ENCODE measurements at regions not wholly inside any gene's neighbourhood (a gene's known extent, or its start where the extent isn't known, plus 50 kb on each side); places are given as distances from the start of the nearest gene placed in this dataset.

DNA sequence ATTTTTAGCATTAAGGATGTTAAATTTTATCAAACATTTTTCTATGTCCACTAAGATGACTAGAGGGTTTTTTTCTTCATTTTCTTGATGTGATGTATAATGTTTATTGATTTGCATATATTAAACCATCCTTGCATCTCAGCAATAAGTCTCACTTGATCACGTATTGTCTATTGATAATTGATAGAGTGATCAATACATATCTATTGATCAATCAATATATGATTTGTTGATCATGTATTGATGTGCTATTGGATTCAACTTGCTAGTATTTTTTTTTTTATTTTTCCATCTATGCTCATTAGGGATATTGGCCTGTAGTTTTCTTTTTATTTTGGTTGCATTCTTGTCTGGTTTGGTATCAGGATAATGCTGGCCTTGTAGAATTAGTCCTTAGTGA is 2202.0 kb downstream of the PCDH9 start:
- H3K27ac ChIP-seq = no peak overlapping the region
- TF ChIP-seq, protein P1, sequence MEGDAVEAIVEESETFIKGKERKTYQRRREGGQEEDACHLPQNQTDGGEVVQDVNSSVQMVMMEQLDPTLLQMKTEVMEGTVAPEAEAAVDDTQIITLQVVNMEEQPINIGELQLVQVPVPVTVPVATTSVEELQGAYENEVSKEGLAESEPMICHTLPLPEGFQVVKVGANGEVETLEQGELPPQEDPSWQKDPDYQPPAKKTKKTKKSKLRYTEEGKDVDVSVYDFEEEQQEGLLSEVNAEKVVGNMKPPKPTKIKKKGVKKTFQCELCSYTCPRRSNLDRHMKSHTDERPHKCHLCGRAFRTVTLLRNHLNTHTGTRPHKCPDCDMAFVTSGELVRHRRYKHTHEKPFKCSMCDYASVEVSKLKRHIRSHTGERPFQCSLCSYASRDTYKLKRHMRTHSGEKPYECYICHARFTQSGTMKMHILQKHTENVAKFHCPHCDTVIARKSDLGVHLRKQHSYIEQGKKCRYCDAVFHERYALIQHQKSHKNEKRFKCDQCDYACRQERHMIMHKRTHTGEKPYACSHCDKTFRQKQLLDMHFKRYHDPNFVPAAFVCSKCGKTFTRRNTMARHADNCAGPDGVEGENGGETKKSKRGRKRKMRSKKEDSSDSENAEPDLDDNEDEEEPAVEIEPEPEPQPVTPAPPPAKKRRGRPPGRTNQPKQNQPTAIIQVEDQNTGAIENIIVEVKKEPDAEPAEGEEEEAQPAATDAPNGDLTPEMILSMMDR (conservative IDR thresholded peaks at IDR 0.05) = no peak

DNA sequence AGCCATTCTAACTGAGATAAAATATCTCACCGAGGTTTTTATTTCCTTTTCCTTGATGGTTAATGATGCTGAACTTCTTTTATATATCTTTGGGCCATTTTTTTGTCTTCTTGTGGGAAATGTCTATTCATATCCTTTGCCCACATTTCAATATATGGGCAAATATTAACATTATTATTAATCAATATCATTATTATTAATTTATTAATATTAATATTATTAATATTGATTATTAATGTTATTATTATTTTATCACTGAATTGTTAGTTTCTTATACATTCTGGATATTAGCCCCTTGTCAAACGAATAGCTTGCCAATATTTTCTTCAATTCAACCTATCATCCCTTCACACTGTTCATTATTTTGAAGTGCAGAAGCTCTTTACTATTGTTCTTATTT is 2203.6 kb downstream of the PCDH9 start:
- TF ChIP-seq, protein P1 (conservative IDR thresholded peaks at IDR 0.05) = no peak
- H3K27ac ChIP-seq = no peak overlapping the region

DNA sequence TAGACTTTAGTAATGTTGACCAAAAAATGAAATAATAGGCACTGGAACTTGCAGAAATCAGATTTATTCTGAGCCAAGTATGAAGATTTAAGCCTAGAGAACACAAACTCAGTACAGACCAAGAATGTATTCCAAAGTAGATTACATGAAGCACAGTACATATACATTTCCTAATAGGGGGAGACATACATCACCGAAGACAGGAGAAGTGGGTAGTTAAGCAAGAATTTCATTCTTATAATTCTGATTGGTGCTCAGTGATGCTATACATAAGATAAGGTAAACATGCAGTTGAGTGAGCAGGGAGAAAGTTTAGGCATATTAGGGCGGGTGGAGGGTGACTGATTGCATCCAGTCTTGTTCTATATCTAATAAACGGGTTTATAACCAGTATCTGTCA is 2218.8 kb downstream of the PCDH9 start:
- H3K27ac ChIP-seq = no peak overlapping the region
- TF ChIP-seq, protein P1 (conservative IDR thresholded peaks at IDR 0.05) = no peak

DNA sequence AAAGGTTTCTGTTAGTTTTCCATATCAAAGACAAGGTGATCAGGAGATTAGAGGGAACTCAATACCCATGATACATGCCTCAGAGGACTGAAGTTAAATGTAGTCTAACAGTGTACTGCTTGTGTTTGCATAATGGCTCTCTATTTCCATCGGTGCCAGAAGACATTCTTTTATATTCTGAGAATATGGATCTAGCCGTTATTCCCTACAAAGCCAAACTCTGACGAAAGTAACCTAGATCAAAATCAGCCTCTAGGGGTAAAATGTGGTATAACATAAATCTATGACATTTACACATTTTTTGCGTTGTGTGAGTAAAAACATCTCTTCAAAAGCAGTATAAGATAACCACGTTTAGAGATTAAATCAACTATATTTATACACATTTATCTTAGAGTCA is 2232.7 kb downstream of the PCDH9 start:
- TF ChIP-seq, protein P1 (conservative IDR thresholded peaks at IDR 0.05) = no peak
- H3K27ac ChIP-seq = no peak overlapping the region

DNA sequence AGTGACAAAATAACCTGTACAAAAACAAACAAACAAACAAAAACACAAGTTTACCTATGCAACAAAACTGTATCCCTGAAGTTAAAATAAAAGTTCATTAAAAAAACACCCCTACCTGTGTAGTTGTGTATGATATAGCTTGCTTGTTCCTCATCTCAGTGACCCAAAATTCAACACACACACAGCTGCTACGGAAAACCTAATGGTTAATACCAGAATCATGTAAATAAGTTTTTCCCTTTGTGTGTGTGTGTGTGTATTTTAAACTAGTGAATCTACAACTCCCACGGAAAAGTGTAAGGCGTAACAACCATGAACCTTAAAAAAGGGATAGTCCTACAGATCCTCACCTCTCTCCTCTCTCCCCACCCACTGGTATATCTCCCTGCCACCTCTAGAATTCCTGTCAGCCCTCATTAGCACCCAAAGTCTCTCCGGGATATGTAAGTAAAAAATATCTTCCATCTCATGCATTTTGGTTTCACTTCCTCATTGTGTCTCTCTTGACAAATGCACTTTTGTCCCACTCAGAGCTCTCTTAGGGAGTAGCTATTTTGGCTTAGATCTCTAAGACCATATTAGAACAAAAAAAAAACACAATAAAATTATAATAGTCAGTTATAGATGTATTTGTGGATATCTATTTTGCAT is 2236.5 kb downstream of the PCDH9 start:
- TF ChIP-seq, protein P1 (conservative IDR thresholded peaks at IDR 0.05) = no peak
- no peak overlapping the region for H3K27ac ChIP-seq

DNA sequence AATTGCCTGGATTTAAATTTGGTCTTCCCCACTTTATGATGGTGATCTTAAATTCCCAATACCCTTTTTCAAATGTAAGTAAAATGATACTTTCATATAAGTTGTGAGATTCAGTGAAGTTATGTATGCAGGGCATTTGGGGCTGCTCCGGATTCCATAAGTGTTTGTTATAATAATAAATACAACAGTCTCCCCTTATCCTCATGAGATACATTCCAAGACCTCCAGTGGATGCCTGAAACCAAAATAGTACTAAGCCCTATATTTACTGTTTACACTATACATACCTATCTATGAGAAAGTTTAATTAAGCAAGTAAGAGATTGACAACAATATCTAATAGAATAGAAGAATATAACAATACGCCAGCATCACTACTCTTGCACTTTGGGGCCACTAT is 2237.8 kb downstream of the PCDH9 start:
- TF ChIP-seq, protein P1 (conservative IDR thresholded peaks at IDR 0.05) = no peak
- H3K27ac ChIP-seq = no peak overlapping the region

DNA sequence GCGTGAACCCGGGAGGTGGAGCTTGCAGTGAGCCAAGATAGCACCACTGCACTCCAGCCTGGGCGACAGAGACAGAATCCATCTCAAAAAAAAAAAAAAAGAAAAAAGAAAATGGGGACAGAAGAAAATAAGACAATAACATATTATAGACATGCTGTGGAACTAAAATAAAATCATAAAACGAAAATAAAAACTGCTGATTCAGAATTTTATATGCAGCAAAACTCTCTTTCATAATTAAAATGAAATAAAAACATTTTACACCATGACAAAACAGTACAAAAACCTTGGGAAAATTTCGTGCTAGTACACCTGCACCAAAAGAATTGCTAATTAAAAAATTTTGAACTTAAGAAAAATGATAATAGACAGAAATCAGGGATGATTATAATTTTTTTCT is 2245.1 kb downstream of the PCDH9 start:
- H3K27ac ChIP-seq = no peak overlapping the region
- TF ChIP-seq, protein P1 (conservative IDR thresholded peaks at IDR 0.05) = no peak
